Liver (tissue), 7 donors: ENCODE measurements at regions not wholly inside any gene's neighbourhood (a gene's known extent, or its start where the extent isn't known, plus 50 kb on each side); places are given as distances from the start of the nearest gene placed in this dataset.

Experiments used
- DNase-seq: peaks from one replicate; pipeline ENCODE4 v3.0.0-alpha.2; 2017; ENCODE audit warnings: low spot score
- H3K27ac ChIP-seq, 2 donors: one replicate each; pipeline ENCODE4 v1.7.0; 2013; ENCODE audit warnings: inconsistent platforms in 2 of 2, low read length in 2 of 2, control low read depth in 1 of 2, low read depth in 1 of 2, mild to moderate bottlenecking in 1 of 2
- H3K27me3 ChIP-seq, 4 donors: one replicate each; pipeline versions ENCODE4 v1.6.1 to v1.7.0; 2013; ENCODE audit warnings: low read length in 3 of 4, inconsistent platforms in 1 of 4, mild to moderate bottlenecking in 1 of 4, moderate library complexity in 1 of 4; ENCODE audit not compliant: control insufficient read depth in 4 of 4, insufficient read depth in 4 of 4
- H3K36me3 ChIP-seq, 4 donors: one replicate each; pipeline versions ENCODE4 v1.6.1 to v1.7.0; 2013; ENCODE audit warnings: low read length in 3 of 4, mild to moderate bottlenecking in 3 of 4, low read depth in 1 of 4, moderate library complexity in 1 of 4; ENCODE audit not compliant: control insufficient read depth in 4 of 4, insufficient read depth in 3 of 4
- H3K4me1 ChIP-seq, 4 donors: one replicate each; pipeline versions ENCODE4 v1.6.1 to v1.7.0; 2013; ENCODE audit warnings: low read length in 3 of 4, mild to moderate bottlenecking in 3 of 4, moderate library complexity in 1 of 4; ENCODE audit not compliant: control insufficient read depth in 4 of 4, insufficient read depth in 4 of 4
- H3K4me3 ChIP-seq, 3 donors: one replicate each; pipeline versions ENCODE4 v1.6.1 to v1.7.0; 2013; ENCODE audit warnings: low read length in 3 of 3, control low read depth in 1 of 3, low read depth in 1 of 3, mild to moderate bottlenecking in 1 of 3
- H3K9ac ChIP-seq, 2 donors: one replicate each; pipeline ENCODE4 v1.7.0; 2013; ENCODE audit warnings: low read length in 2 of 2, mild to moderate bottlenecking in 2 of 2, moderate library complexity in 2 of 2, control low read depth in 1 of 2, low read depth in 1 of 2
- H3K9me3 ChIP-seq, 4 donors: one replicate each; pipeline versions ENCODE4 v1.6.1 to v1.7.0; 2013; ENCODE audit warnings: low read length in 3 of 4; ENCODE audit not compliant: control insufficient read depth in 4 of 4
- EGR1 ChIP-seq, 2 donors: IDR thresholded peaks; 2 replicates each; pipeline ENCODE4 v1.6.1; 2016 to 2018; ENCODE audit warnings: antibody characterized with exemption in 2 of 2, low read depth in 2 of 2
- FOXA1 ChIP-seq: IDR thresholded peaks from 2 replicates; pipeline ENCODE4 v1.6.1; 2016; ENCODE audit warnings: antibody characterized with exemption
- FOXA2 ChIP-seq: IDR thresholded peaks from 2 replicates; pipeline ENCODE4 v1.6.1; 2016; ENCODE audit warnings: antibody characterized with exemption
- HNF4G ChIP-seq: IDR thresholded peaks from 2 replicates; pipeline ENCODE4 v1.6.1; 2016; ENCODE audit warnings: antibody characterized with exemption
- JUND ChIP-seq, 2 donors: IDR thresholded peaks; 2 replicates each; pipeline ENCODE4 v1.6.1; 2016; ENCODE audit warnings: antibody characterized with exemption in 2 of 2
- NR2F2 ChIP-seq: IDR thresholded peaks from 2 replicates; pipeline ENCODE4 v1.6.1; 2016; ENCODE audit warnings: antibody characterized with exemption
- RAD21 ChIP-seq, 2 donors: IDR thresholded peaks; 2 replicates each; pipeline ENCODE4 v1.6.1; 2016; ENCODE audit warnings: antibody characterized with exemption in 2 of 2, mild to moderate bottlenecking in 2 of 2
- RXRA ChIP-seq, 2 donors: IDR thresholded peaks; 2 replicates each; pipeline ENCODE4 v1.6.1; 2017 to 2018; ENCODE audit warnings: antibody characterized with exemption in 2 of 2, mild to moderate bottlenecking in 1 of 2
- SP1 ChIP-seq: IDR thresholded peaks from 2 replicates; pipeline ENCODE4 v1.6.1; 2018; ENCODE audit warnings: antibody characterized with exemption, mild to moderate bottlenecking
- TAF1 ChIP-seq: conservative IDR thresholded peaks from 2 replicates; pipeline ENCODE4 v1.6.1; 2016; ENCODE audit warnings: antibody characterized with exemption, mild to moderate bottlenecking
- YY1 ChIP-seq: IDR thresholded peaks from 2 replicates; pipeline ENCODE4 v1.6.1; 2016; ENCODE audit warnings: antibody characterized with exemption, mild to moderate bottlenecking
- WGBS: extraction: QIAGEN DNeasy Blood & Tissue Kit; methylation state at CpG from one replicate; pipeline ENCODE4 v1.1.7; 2013; 5-methylcytosine and 5-hydroxymethylcytosine counted together
- TF ChIP-seq, protein P1 (sequence below): IDR thresholded peaks from 2 replicates; pipeline ENCODE4 v1.6.1; 2016; ENCODE audit warnings: antibody characterized with exemption
- TF ChIP-seq, protein P2 (sequence below): IDR thresholded peaks from 2 replicates; pipeline ENCODE4 v1.6.1; 2016; ENCODE audit warnings: antibody characterized with exemption, mild to moderate bottlenecking
- TF ChIP-seq, protein P3 (sequence below): IDR thresholded peaks from 2 replicates; pipeline ENCODE4 v1.6.1; 2016; ENCODE audit warnings: antibody characterized with exemption
- TF ChIP-seq, protein P4 (sequence below): IDR thresholded peaks from 2 replicates; pipeline ENCODE4 v1.6.1; 2016; ENCODE audit warnings: antibody characterized with exemption
- donor health status: healthy.
- donor health status: healthy.
- donor health status: healthy.
- donor health status: healthy.

DNA sequence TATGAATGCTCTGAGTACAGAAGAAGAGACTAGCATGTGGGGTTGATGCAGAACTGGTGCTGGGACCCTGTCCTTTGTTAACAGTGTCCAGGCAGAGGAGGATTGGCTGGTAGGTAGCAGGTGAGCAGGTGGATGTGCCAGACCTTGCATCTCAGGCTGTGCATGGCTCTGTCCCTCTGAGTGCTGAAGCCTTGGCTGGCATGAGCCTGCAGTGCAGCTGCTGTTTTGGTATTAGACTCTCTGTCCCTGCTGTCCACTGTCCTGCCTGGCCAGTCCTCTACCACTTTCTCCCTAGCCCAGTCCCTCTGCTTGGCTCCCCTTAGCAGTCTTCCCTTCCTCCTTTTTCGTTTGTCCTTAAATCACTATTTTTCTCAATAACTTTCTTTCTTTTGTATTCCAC, 213.6 kb upstream of the ZBED5 start (continued):
- TF ChIP-seq FOXA1, result no peak
- TF ChIP-seq, protein P1, sequence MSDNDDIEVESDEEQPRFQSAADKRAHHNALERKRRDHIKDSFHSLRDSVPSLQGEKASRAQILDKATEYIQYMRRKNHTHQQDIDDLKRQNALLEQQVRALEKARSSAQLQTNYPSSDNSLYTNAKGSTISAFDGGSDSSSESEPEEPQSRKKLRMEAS, result no peak

DNA sequence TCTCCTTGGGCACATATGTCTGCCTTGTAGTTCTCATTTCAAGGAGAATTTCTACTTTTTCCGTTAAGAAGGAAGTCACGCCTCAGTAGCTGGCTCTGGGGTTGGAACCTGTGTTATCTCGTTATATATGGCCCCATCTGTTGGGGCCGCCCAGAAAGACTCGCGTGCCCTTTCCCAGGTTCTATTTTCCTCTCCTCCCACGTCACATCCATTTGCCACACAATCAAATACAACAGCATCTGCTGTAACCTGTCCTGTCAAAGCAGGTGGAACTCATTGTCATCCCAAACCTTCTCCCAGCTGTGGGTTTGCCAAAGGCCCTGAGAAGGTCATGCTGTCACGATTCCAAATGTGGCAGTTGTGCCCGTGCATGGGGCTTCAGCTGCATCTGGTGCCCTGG, 213.1 kb upstream of the ZBED5 start:
- DNase-seq, result no peak
- Histone ChIP-seq H3K27ac (no peak overlapping the region), H3K27me3 (no peaks in the 10 kb centered on the region), H3K9ac (no peak overlapping the region), H3K4me1 (no peaks in the 10 kb centered on the region), H3K9me3 (no peaks in the 10 kb centered on the region), H3K4me3 (no peak overlapping the region), H3K36me3 (no peaks in the 10 kb centered on the region)
- TF ChIP-seq FOXA1 (no peak), RXRA (IDR thresholded peaks at IDR 0.05) (no peak), SP1 (no peak), RAD21 (IDR thresholded peaks at IDR 0.05) (no peak), EGR1 (IDR thresholded peaks at IDR 0.05; ENCODE audit: low read depth in 2 of 2) (no peak), TAF1 (no peak), YY1 (no peak), NR2F2 (no peak), HNF4G (no peak)
- TF ChIP-seq, protein P2, sequence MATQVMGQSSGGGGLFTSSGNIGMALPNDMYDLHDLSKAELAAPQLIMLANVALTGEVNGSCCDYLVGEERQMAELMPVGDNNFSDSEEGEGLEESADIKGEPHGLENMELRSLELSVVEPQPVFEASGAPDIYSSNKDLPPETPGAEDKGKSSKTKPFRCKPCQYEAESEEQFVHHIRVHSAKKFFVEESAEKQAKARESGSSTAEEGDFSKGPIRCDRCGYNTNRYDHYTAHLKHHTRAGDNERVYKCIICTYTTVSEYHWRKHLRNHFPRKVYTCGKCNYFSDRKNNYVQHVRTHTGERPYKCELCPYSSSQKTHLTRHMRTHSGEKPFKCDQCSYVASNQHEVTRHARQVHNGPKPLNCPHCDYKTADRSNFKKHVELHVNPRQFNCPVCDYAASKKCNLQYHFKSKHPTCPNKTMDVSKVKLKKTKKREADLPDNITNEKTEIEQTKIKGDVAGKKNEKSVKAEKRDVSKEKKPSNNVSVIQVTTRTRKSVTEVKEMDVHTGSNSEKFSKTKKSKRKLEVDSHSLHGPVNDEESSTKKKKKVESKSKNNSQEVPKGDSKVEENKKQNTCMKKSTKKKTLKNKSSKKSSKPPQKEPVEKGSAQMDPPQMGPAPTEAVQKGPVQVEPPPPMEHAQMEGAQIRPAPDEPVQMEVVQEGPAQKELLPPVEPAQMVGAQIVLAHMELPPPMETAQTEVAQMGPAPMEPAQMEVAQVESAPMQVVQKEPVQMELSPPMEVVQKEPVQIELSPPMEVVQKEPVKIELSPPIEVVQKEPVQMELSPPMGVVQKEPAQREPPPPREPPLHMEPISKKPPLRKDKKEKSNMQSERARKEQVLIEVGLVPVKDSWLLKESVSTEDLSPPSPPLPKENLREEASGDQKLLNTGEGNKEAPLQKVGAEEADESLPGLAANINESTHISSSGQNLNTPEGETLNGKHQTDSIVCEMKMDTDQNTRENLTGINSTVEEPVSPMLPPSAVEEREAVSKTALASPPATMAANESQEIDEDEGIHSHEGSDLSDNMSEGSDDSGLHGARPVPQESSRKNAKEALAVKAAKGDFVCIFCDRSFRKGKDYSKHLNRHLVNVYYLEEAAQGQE, result no peak
- TF ChIP-seq, protein P3, sequence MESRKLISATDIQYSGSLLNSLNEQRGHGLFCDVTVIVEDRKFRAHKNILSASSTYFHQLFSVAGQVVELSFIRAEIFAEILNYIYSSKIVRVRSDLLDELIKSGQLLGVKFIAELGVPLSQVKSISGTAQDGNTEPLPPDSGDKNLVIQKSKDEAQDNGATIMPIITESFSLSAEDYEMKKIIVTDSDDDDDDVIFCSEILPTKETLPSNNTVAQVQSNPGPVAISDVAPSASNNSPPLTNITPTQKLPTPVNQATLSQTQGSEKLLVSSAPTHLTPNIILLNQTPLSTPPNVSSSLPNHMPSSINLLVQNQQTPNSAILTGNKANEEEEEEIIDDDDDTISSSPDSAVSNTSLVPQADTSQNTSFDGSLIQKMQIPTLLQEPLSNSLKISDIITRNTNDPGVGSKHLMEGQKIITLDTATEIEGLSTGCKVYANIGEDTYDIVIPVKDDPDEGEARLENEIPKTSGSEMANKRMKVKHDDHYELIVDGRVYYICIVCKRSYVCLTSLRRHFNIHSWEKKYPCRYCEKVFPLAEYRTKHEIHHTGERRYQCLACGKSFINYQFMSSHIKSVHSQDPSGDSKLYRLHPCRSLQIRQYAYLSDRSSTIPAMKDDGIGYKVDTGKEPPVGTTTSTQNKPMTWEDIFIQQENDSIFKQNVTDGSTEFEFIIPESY, result no peak
- TF ChIP-seq, protein P1, result no peak
- TF ChIP-seq, protein P4, sequence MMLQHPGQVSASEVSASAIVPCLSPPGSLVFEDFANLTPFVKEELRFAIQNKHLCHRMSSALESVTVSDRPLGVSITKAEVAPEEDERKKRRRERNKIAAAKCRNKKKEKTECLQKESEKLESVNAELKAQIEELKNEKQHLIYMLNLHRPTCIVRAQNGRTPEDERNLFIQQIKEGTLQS, result no peak
- 82% methylated on average over 9 of the region's 9 CpGs for WGBS

DNA sequence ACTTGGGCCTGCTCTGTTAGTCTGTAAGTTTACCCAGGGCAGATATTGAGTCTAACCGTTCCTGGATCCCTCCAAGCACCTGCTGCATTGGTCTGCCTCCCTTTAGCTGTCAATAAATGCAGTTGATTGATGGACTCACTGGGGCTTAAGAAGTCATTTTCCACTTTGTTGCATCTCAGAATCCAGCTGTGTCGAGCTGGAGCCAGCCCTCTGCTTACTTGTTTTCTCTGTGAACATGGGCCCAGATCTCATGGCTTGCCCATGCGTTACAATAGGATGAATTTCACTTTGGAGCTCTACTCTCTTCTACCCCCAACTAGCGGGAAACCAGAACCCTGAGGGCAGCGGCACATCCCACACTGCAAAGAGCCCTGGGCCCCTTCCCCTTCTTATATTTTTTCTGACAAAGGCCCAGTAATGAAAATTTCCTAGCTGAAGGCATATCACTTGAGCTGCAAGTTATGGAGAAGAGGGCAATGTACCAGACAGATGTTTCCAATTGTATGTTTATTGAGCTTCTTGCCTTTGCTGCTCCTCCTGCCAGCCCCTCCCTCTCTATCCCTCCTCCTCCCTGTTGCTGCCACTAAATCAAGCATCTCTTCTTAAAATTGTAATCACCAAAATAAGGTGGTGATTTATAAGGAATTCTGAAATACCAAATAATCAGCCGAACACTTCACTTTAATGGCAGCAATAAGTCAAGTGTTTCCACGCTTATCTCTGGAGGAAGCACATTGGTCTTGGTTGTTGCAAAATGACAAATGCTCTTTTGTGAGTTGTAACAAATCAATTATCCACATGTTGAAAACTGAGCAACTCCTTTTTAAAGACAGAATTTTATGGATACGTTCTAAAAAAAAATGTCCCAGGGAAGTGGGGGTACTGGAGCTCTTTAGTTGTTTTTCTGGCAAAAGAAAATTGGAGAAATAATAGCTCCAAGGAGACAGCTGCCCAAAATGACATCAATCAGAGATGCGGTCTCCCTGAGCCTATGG, 212.3 kb upstream of the ZBED5 start:
- no peaks in the 10 kb centered on the region for H3K27me3 ChIP-seq
- no peak overlapping the region for H3K27ac ChIP-seq
- no peak overlapping the region for H3K4me3 ChIP-seq
- H3K9ac ChIP-seq, result no peak overlapping the region
- 90% methylated on average over 9 of the region's 9 CpGs for WGBS
- no peaks in the 10 kb centered on the region for H3K9me3 ChIP-seq
- DNase-seq, result no peak
- no peaks in the 10 kb centered on the region for H3K4me1 ChIP-seq
- no peaks in the 10 kb centered on the region for H3K36me3 ChIP-seq
- TF ChIP-seq NR2F2 (no peak), TAF1 (no peak), JUND (IDR thresholded peaks at IDR 0.05) (no peak), YY1 (no peak), FOXA2 (no peak)
- TF ChIP-seq, protein P3, result no peak
- TF ChIP-seq, protein P2, result no peak
